ENCODE measurements at regions not wholly inside any gene's neighbourhood (a gene's known extent, or its start where the extent isn't known, plus 50 kb on each side); places are given as distances from the start of the nearest gene placed in this dataset.
"Not testable (repeated sequence)": the region's sequence is repeated elsewhere in the genome, so short reads cannot be mapped to it uniquely, and the experiment has no call there.

- no peak overlapping the region for H3K4me3 ChIP-seq (ENCODE audit: control insufficient read depth, low read depth, low read length)
- no peak for DNase-seq (ENCODE audit: low read depth)
Measured at GRCh38 chrX:94686071-94686470, 1012.1 kb downstream of the FAM133A start.

DNA sequence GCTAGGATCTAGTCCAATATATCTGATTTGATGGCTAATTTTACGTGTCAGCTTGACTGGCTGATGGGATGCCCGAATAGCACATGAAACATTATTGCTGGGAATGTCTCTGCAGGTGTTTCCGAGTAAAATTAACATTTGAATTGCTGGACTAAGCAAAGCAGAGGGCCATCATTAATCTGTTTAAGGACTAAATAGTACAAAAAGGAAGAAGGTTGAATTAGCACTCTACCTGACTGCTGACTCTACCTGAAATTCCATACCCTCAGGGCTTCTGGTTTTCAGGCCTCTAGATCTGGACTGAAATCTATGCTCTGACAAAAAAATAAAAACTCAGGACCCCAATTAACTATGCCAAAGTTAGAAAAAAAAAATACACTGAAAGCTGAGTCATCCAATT is 1021.9 kb downstream of the FAM133A start:
- no peak for TF ChIP-seq CTCF (conservative IDR thresholded peaks at IDR 0.05; ENCODE audit: control insufficient read depth, insufficient read depth, low read depth, low read length)
- DNase-seq (ENCODE audit: low read depth), result no peak
- no peak overlapping the region for H3K4me3 ChIP-seq (ENCODE audit: control insufficient read depth, low read depth, low read length)

More at GRCh38 chrX:94686071-94686470, 1012.1 kb downstream of the FAM133A start:
- no peak for TF ChIP-seq CTCF (conservative IDR thresholded peaks at IDR 0.05; ENCODE audit: control insufficient read depth, insufficient read depth, low read depth, low read length)

DNA sequence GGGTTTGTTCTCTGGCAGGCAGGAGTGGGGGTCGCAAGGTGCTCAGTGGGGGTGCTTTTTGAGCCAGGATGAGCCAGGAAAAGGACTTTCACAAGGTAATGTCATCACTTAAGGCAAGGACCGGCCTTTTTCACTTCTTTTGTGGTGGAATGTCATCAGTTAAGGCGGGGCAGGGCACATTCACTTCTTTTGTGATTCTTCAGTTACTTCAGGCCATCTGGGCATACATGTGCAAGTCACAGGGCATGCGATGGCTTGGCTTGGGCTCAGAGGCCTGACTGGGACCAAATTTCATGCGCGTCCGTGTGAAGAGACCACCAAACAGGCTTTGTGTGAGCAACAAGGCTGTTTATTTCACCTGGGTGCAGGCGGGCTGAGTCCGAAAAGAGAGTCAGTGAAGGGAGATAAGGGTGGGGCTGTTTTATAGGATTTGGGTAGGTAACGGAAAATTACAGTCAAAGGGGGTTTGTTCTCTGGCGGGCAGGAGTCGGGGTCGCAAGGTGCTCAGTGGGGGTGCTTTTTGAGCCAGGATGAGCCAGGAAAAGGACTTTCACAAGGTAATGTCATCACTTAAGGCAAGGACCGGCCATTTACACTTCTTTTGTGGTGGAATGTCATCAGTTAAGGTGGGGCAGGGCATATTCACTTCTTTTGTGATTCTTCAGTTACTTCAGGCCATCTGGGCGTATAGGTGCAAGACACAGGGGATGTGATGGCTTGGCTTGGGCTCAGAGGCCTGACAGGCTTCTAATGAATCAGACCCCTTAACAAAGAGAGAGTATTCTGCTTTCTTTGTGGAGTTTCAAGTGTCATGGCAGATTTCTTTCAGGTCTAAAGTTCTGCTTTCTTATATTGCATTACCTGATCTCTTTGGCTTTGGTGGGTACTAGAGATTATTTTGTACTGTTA is 1030.6 kb downstream of the FAM133A start:
- not testable (repeated sequence) for H3K4me3 ChIP-seq (ENCODE audit: control insufficient read depth, low read depth, low read length); DNase-seq (ENCODE audit: low read depth)

GRCh38 chrX:94721386-94721785 is 1047.4 kb downstream of the FAM133A start:
- TF ChIP-seq CTCF (conservative IDR thresholded peaks at IDR 0.05; ENCODE audit: control insufficient read depth, insufficient read depth, low read depth, low read length), result no peak
- H3K4me3 ChIP-seq (ENCODE audit: control insufficient read depth, low read depth, low read length), result no peak overlapping the region
- no peak for DNase-seq (ENCODE audit: low read depth)

DNA sequence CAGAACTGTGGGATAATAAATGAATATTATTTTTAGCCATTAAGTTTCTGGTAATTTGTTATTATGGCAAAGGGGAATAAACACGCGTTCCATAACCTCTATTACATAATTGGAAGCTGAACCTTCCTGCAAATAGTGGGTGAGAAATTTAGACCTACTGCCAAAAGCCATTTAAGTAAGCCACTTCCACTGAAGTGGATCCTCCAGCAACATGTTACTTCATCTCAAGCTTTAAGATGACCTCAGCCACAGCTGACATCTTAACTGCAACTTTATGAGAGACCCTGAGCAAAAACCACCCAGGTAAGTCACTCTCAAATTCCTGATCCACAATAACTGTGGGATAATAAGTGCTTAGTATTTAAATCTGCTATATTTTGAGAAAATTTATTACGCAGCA is 1048.6 kb downstream of the FAM133A start:
- H3K4me3 ChIP-seq (ENCODE audit: control insufficient read depth, low read depth, low read length), result no peak overlapping the region
- DNase-seq (ENCODE audit: low read depth), result no peak
- TF ChIP-seq CTCF (conservative IDR thresholded peaks at IDR 0.05; ENCODE audit: control insufficient read depth, insufficient read depth, low read depth, low read length), result no peak

GRCh38 chrX:94742772-94743171 is 1068.8 kb downstream of the FAM133A start:
- H3K4me3 ChIP-seq (ENCODE audit: control insufficient read depth, low read depth, low read length), result no peak overlapping the region
- DNase-seq (ENCODE audit: low read depth), result no peak
- TF ChIP-seq CTCF (conservative IDR thresholded peaks at IDR 0.05; ENCODE audit: control insufficient read depth, insufficient read depth, low read depth, low read length), result no peak

- TF ChIP-seq CTCF (conservative IDR thresholded peaks at IDR 0.05; ENCODE audit: control insufficient read depth, insufficient read depth, low read depth, low read length), result no peak
- DNase-seq (ENCODE audit: low read depth), result no peak
- no peak overlapping the region for H3K4me3 ChIP-seq (ENCODE audit: control insufficient read depth, low read depth, low read length)
Measured at GRCh38 chrX:94743478-94743877, 1069.5 kb downstream of the FAM133A start.

All from fibroblast of mammary gland (primary cell).